Spleen (tissue), 7 donors: ENCODE measurements at regions not wholly inside any gene's neighbourhood (a gene's known extent, or its start where the extent isn't known, plus 50 kb on each side); places are given as distances from the start of the nearest gene placed in this dataset.

ENCODE experiments used
- POLR2A ChIP-seq, 3 donors: fragments of 450-650 bp; IDR thresholded peaks; one replicate each; pipeline ENCODE4 v1.5.1; 2017; ENCODE audit warnings: antibody characterized with exemption in 3 of 3, mild to moderate bottlenecking in 1 of 3
- POLR2AphosphoS5 ChIP-seq, 3 donors: sonication (generic); formaldehyde crosslinking; IDR thresholded peaks; one replicate each; pipeline ENCODE4 v1.5.1; 2017; ENCODE audit warnings: antibody characterized with exemption in 3 of 3
- TF ChIP-seq, protein P1 (sequence below), 11 experiments: fragments of 200-600 bp in 7 of 11; fragments of 450-650 bp in 4 of 11; sonication (generic) in 4 of 11; IDR thresholded peaks in 8 of 11; conservative IDR thresholded peaks in 3 of 11; 1 replicate in 7 of 11; 2 replicates in 4 of 11; pipeline versions ENCODE4 v1.4.0 to v1.8.0; 2016 to 2021; ENCODE audit warnings: antibody characterized with exemption in 11 of 11, inconsistent platforms in 4 of 11, mild to moderate bottlenecking in 1 of 11
- donor health status: DM: no; HTN: no; CAD: no; lungs with moderate emphysema.
- donor health status: DM: no; HTN: no; CAD: no.
- donor health status: DM: no; HTN: no; CAD: no.

DNA sequence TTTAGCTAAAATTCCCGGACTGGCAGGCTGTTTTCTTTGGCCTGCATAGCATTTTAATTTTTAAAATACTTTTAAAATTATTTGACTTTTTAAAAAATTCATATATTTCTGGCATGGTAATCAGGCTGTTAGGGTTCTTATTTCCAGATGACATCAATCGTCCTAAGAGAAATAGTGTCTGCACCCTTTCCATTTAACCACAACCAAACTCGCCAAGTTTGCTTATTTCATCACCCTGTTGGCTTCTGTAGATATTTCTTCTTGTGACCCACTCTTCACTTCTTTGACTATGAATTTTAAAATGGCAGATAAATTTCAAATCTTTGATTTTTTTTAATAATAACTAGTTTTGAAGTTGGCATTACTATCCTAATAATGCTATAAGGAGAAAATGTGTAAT lies 675.7 kb upstream of the FTMT start:
- no peak for TF ChIP-seq POLR2A (IDR thresholded peaks at IDR 0.05)
- TF ChIP-seq, protein P1, sequence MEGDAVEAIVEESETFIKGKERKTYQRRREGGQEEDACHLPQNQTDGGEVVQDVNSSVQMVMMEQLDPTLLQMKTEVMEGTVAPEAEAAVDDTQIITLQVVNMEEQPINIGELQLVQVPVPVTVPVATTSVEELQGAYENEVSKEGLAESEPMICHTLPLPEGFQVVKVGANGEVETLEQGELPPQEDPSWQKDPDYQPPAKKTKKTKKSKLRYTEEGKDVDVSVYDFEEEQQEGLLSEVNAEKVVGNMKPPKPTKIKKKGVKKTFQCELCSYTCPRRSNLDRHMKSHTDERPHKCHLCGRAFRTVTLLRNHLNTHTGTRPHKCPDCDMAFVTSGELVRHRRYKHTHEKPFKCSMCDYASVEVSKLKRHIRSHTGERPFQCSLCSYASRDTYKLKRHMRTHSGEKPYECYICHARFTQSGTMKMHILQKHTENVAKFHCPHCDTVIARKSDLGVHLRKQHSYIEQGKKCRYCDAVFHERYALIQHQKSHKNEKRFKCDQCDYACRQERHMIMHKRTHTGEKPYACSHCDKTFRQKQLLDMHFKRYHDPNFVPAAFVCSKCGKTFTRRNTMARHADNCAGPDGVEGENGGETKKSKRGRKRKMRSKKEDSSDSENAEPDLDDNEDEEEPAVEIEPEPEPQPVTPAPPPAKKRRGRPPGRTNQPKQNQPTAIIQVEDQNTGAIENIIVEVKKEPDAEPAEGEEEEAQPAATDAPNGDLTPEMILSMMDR (IDR thresholded peaks at IDR 0.05 in 8 of 11, conservative IDR thresholded peaks at IDR 0.05 in 3 of 11), result no peak
- TF ChIP-seq POLR2AphosphoS5 (IDR thresholded peaks at IDR 0.05), result no peak
